Thyroid gland (tissue), 4 donors: ENCODE measurements at regions not wholly inside any gene's neighbourhood (a gene's known extent, or its start where the extent isn't known, plus 50 kb on each side); places are given as distances from the start of the nearest gene placed in this dataset.

Experiments
- DNase-seq, 2 donors: peaks; one replicate each; pipeline ENCODE4 v3.0.0-alpha.2; 2019
- H3K27ac ChIP-seq, 3 donors: fragments of 200-600 bp; sonication (generic); 1 replicate in 2 of 3; 2 replicates in 1 of 3; pipeline ENCODE4 v1.5.1; 2016 to 2019; ENCODE audit warnings: mild to moderate bottlenecking in 1 of 3, moderate library complexity in 1 of 3
- H3K27me3 ChIP-seq: fragments of 200-600 bp; sonication (generic); one replicate; pipeline ENCODE4 v1.5.1; 2019
- H3K36me3 ChIP-seq, 2 donors: fragments of 200-600 bp; sonication (generic); one replicate each; pipeline ENCODE4 v1.5.1; 2016 to 2019
- H3K4me1 ChIP-seq, 2 donors: fragments of 200-600 bp; sonication (generic); one replicate each; pipeline ENCODE4 v1.5.1; 2017 to 2019
- H3K4me3 ChIP-seq, 3 donors: fragments of 200-600 bp; sonication (generic); replicated peaks in 1 of 3; 1 replicate in 2 of 3; 2 replicates in 1 of 3; pipeline ENCODE4 v1.5.1; 2016; ENCODE audit warnings: mild to moderate bottlenecking in 1 of 3
- H3K9me3 ChIP-seq: fragments of 200-600 bp; sonication (generic); one replicate; pipeline ENCODE4 v1.5.1; 2017
- POLR2A ChIP-seq, 2 donors: fragments of 450-650 bp; IDR thresholded peaks; one replicate each; pipeline ENCODE4 v1.6.1; 2017; ENCODE audit warnings: antibody characterized with exemption in 2 of 2, mild to moderate bottlenecking in 2 of 2, moderate library complexity in 1 of 2
- WGBS, 2 donors: methylation state at CpG; one replicate each; pipeline ENCODE4 v1.1.5; 2017; 5-methylcytosine and 5-hydroxymethylcytosine counted together
- intact Hi-C: fragments of 100-400 bp; cut with DNase I; formaldehyde crosslinking; loops from one replicate; pipeline ENCODE4 v1.15.1; 2023
- TF ChIP-seq, protein P1 (sequence below), 6 experiments: fragments of 200-600 bp in 3 of 6; fragments of 450-650 bp in 3 of 6; sonication (generic) in 3 of 6; IDR thresholded peaks; one replicate each; pipeline ENCODE4 v1.5.1; 2016 to 2019; ENCODE audit warnings: antibody characterized with exemption in 6 of 6, mild to moderate bottlenecking in 2 of 6, inconsistent platforms in 1 of 6, moderate library complexity in 1 of 6

- WGBS, 2 donors = 33 to 35% methylated on average over 1 of the region's 1 CpG
- intact Hi-C loops = no loop called here
- TF ChIP-seq POLR2A (IDR thresholded peaks at IDR 0.05) = no peak
- TF ChIP-seq, protein P1, sequence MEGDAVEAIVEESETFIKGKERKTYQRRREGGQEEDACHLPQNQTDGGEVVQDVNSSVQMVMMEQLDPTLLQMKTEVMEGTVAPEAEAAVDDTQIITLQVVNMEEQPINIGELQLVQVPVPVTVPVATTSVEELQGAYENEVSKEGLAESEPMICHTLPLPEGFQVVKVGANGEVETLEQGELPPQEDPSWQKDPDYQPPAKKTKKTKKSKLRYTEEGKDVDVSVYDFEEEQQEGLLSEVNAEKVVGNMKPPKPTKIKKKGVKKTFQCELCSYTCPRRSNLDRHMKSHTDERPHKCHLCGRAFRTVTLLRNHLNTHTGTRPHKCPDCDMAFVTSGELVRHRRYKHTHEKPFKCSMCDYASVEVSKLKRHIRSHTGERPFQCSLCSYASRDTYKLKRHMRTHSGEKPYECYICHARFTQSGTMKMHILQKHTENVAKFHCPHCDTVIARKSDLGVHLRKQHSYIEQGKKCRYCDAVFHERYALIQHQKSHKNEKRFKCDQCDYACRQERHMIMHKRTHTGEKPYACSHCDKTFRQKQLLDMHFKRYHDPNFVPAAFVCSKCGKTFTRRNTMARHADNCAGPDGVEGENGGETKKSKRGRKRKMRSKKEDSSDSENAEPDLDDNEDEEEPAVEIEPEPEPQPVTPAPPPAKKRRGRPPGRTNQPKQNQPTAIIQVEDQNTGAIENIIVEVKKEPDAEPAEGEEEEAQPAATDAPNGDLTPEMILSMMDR (IDR thresholded peaks at IDR 0.05) = no peak
Observed at GRCh38 chr1:214791961-214792360, 189.0 kb downstream of the CENPF start.

GRCh38 chr1:214792527-214793186, 189.7 kb downstream of the CENPF start:
- DNase-seq = no peak
- Histone ChIP-seq H3K27ac (no peak overlapping the region), H3K4me1 (peaks cover 11 to 15% of the 10 kb centered on the region in 2 donors), H3K9me3 (no peaks in the 10 kb centered on the region), H3K27me3 (no peaks in the 10 kb centered on the region), H3K36me3 (no peaks in the 10 kb centered on the region), H3K4me3 (no peak overlapping the region)
- 76 to 77% methylated on average over 6 of the region's 6 CpGs for WGBS, 2 donors
- intact Hi-C loops = no loop called here
- TF ChIP-seq, protein P1 (IDR thresholded peaks at IDR 0.05) = no peak
- TF ChIP-seq POLR2A (IDR thresholded peaks at IDR 0.05) = no peak

More at GRCh38 chr1:214791961-214792360, 189.0 kb downstream of the CENPF start:
- peaks cover 11 to 15% of the 10 kb centered on the region in 2 donors for H3K4me1 ChIP-seq
- peak; percentile 3 to 29 for DNase-seq
- H3K27me3 ChIP-seq = no peaks in the 10 kb centered on the region
- no peaks in the 10 kb centered on the region for H3K36me3 ChIP-seq
- no peaks in the 10 kb centered on the region for H3K9me3 ChIP-seq
- H3K27ac ChIP-seq = peak overlapping the region in 1 of 3 donors; percentile 60
- no peak overlapping the region for H3K4me3 ChIP-seq

- Histone ChIP-seq H3K27me3 (no peaks in the 10 kb centered on the region), H3K36me3 (no peaks in the 10 kb centered on the region), H3K9me3 (no peaks in the 10 kb centered on the region), H3K27ac (no peak overlapping the region), H3K4me3 (no peak overlapping the region), H3K4me1 (peaks cover 11 to 15% of the 10 kb centered on the region in 2 donors)
- WGBS, 2 donors = 94 to 96% methylated on average over 2 of the region's 2 CpGs
- no peak for TF ChIP-seq POLR2A (IDR thresholded peaks at IDR 0.05)
- TF ChIP-seq, protein P1 (IDR thresholded peaks at IDR 0.05) = no peak
- intact Hi-C loops = no loop called here
- DNase-seq = no peak
Observed at GRCh38 chr1:214793708-214794107, 190.7 kb downstream of the CENPF start.

DNA sequence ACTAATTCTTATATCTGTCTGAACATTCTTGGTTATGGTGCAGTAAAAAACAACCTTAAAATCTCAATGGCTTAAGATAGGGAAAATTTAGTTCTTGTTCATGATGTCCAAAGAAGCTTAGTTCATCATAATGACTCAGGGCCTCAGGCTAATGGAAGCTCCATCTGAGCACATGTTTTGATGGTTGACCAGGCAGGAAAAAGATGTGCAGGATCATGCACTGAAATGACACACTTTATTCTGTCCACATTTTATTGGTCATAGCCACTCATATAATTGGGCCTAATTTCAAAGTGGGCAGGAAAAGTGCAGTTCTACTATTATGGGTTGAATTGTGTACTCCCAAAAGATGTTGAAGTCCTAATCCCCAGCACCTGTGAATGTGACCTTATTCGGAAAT, 198.2 kb downstream of the CENPF start:
- 89 to 97% methylated on average over 1 of the region's 1 CpG for WGBS, 2 donors
- H3K36me3 ChIP-seq = no peaks in the 10 kb centered on the region
- intact Hi-C loops = no loop called here
- no peaks in the 10 kb centered on the region for H3K9me3 ChIP-seq
- H3K4me3 ChIP-seq = no peak overlapping the region
- TF ChIP-seq POLR2A (IDR thresholded peaks at IDR 0.05) = no peak
- TF ChIP-seq, protein P1 (IDR thresholded peaks at IDR 0.05) = no peak
- no peak for DNase-seq
- H3K4me1 ChIP-seq = no peaks in the 10 kb centered on the region
- no peak overlapping the region for H3K27ac ChIP-seq
- H3K27me3 ChIP-seq = no peaks in the 10 kb centered on the region

DNA sequence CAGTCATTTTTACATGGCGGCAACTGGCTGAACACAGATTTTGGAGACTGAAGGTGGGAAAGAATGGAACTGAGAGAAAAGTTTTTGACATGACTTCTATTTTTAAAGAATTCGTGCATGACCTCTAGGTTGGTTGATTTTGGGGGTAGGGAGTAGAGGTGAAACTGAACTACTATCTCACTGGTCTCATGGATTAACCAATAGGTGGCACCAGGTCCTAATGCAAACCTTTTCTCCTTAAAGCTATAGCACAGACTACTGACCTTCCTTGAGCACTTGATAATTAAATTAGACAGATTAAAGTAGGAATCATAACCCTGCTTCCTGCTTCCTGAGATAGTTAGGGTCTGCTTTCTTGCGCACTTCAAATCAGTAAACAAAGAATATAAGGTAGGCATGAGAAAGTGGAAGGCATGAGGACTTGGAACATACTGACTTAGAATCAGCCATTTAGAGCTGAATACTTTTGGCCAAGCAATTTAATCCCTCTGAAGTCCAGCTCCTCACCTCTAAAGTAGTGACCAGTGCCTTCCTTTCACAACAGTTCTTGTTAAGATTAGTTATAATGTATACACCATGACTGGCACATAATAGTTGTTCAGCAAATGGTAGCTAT, 206.0 kb downstream of the CENPF start:
- no peak overlapping the region for H3K27ac ChIP-seq
- no peaks in the 10 kb centered on the region for H3K27me3 ChIP-seq
- no peaks in the 10 kb centered on the region for H3K36me3 ChIP-seq
- H3K9me3 ChIP-seq = no peaks in the 10 kb centered on the region
- intact Hi-C loops = no loop called here
- DNase-seq = no peak
- TF ChIP-seq POLR2A (IDR thresholded peaks at IDR 0.05) = no peak
- TF ChIP-seq, protein P1 (IDR thresholded peaks at IDR 0.05) = peak in 4 of 6 experiments; percentile 41 to 62 (median 48)
- 69 to 70% methylated on average over 3 of the region's 3 CpGs for WGBS, 2 donors
- H3K4me1 ChIP-seq = peaks cover 0 to 4% of the 10 kb centered on the region in 2 donors
- H3K4me3 ChIP-seq = no peak overlapping the region
